Epidermal melanocyte (primary cell): ENCODE measurements at regions not wholly inside any gene's neighbourhood (a gene's known extent, or its start where the extent isn't known, plus 50 kb on each side); places are given as distances from the start of the nearest gene placed in this dataset.
"Not testable (repeated sequence)": the region's sequence is repeated elsewhere in the genome, so short reads cannot be mapped to it uniquely, and the experiment has no call there.

Experiments
- DNase-seq: peaks from one replicate; pipeline ENCODE4 v3.0.0; 2011; ENCODE audit warnings: low spot score; ENCODE audit not compliant: insufficient read length

DNA sequence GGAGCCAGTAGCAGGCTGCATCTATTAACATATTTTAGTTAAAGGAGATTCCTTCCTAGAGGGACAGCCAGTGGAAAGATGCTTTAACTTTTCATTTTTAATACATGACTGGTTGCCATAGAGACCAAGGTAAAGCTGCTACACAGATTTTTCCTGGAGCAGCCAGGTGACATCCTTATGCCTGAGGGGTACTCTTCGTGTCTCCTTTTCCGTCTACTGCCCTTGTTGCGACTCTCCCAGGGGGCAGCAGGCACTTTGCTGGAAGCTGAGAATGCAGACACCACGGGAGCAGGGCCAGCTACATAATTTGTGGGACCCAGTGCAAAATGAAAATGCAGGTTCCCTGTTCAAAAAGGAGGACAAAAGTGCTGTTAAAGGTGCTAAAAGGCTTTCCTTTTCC, 340.4 kb downstream of the CEP170 start:
- DNase-seq = not testable (repeated sequence)

DNA sequence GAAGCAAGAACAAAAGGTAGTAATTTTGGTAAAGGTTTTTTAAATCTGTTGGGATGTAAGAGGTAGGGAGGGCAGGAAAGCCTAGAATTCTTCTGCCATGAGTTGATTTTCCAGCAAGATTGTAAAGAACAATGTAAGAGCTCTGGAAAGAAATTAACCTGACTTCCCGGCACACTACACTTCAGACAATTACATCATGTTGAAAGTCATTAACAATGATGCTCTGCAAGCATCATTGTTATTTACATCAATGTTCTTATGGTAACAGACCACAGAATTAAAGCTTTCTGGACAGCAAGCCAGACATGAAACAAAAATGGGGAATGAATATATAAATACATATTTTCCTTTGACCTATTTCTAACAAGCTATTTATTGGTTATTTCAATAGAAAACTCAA, 342.2 kb downstream of the CEP170 start:
- DNase-seq = not testable (repeated sequence)

DNA sequence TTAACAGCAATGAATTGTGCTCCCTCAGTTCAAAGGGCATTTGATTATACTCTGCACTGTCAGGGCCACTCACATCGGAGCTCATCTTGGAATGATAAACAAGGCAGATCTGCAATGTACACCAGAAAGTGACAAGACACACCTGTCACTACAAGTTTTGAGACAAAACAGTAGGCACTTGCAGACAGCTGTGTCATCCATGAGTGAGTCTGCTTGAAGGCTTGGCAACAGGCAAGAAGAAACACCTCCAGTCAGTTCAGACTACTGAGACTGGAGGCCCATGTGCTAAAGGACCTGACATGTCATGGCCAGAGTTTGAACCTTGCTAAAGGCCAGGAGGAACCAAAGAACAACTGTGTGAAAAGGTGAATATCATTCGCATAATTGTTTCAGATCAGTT, 354.5 kb downstream of the CEP170 start:
- not testable (repeated sequence) for DNase-seq

DNA sequence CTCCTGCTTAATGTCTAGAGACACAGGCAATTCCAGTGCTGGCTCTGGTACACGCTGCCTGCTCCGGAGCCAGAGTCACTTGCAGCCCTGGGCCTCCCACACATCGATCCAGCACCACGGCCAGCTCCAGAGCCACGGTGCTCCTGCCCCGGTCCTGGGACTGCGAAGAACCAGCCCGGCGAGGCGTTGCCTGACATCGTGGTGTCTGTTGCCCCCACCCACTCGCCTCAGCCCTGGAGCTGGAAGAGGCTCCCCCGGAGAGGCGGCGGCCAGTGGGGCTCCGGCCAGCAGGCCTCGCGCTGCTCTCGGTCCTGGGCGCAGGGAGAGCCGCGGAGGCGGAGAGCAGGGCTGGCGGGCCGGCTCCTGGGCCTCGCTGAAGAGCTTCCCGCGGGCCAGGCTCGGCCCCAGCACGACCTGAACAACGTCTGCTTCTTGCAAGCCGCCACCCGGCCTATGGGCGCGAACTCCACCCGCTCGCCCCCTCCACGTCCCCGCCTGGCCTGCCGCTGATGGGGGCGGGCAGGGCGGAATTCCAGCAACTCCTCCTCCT, 364.8 kb downstream of the CEP170 start:
- DNase-seq = no peak

DNA sequence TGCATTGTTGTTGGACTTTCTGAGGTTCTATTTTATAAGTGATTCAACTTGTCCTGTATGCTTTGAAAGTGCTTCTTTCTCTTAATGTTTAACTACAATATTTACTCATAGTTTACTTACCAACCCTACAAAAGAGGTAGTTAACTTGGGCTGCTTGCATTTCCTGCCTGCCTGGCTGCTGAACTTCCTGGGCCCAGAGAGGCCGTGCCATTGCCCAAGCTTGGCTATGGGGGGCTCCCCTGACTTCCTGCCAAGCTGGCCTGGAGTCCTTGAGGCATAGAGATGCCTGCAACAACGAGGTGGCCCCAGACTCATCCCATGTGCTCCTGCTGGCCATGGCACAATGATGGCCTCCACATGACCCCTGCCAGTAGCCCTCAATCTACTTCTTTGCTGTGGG, 361.6 kb upstream of the PLD5 start:
- DNase-seq = no peak

DNA sequence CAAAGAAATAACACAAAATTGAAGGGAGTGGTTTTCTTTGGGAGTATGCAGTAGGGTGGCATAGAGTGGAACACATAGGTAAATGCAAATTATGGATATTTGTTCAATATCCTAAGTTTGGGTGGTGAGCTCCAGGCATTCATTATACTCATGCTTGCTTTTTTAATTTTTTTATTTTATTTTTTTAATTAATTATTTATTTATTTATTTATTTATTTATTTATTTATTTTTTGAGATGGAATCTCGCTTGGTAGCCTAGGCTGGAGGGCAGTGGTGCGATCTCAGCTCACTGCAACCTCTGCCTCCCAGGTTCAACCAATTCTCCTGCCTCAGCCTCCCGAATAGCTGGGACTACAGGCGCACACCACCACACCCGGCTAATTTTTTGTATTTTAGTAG, 355.5 kb upstream of the PLD5 start:
- DNase-seq = not testable (repeated sequence)

DNA sequence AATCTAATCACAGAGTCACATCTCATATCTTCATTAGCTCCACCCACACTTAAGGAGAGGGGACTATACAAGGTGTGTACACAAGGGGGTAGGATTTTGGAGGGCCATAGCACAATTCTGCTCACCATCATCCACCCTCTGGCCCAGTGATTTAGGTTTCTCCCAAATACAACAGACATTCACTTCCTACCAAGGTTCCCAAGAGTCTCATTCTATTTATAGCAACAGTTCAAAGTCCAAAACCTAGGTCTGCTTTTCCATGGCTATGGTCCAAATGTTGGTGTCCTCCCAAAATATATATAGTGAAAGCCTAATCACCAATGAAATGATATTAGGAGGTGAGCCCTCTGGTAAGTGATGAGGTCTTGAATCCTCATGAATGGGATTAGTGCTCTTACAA, 353.2 kb upstream of the PLD5 start:
- no peak for DNase-seq

DNA sequence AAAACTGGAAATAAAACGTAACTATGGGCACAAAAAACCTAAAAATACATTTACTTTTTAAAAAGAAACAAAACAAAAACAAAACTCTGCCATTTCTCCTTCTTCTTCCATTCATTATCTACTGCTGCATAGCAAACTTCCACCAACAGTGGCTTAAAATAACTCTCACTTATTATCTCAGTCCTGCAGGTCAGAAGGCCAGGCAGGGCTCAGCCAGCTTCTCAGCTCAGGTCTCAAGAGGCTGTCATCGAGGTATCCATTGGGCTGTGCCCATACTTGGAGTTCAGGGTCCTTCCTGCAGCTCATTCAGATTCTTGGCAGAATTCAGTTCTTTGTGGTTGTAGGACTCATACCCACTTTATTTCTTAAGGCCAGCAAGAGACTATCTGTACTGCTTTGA, 352.7 kb upstream of the PLD5 start:
- no peak for DNase-seq

DNA sequence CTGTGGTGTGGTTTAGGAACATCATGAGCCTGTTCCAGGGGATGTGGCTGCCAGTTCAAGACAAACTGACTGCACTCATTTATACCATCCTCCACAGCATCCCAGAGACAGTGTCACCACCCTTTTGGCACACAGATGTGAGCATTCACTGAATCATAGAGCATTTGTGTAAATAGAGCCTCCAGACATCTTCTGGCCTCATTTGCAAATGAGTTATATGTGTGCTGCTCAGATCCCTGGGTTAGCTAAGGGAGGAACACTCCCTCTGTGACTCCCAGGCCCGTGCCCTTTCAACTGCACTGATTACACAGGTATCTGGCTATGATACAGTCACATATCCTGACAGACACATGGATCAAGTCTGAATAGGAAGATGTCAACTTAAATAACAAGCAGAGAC, 351.5 kb upstream of the PLD5 start:
- no peak for DNase-seq

DNA sequence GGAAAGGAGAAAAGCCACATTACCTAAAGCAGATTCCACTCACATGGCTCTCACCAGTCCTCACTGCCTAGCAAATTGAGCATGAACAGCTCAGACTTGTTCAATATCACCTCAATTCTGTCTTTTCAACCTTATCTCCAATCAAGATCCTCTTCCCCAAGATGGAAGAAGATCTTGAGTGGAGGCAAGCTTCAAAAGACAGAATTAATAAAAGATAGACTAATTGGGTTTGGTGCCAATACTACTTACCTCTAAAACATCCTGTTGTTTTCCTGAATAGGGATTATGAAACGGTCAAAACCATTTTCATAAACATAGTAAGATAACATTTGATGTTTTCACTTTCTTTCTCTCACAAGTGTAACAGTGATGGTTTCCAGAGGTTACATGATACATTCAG, 349.2 kb upstream of the PLD5 start:
- no peak for DNase-seq

DNA sequence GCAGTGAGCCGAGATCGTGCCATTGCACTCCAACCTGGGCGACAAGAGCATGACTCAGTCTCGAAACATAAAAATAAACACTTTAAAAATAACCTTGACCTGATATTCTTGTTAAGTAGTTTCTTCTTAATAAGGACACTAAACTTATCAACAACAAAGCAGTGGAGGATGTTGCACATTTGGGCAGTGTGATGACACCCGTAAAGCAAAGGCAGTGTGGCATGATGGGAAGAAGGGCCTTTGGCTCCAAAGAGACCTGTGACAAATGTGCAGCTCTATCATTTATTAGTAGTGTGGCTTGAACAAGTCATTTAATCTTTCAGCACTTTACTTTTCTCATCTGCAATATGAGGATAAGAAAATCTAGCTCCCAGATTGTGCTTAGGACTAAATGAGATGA, 348.0 kb upstream of the PLD5 start:
- DNase-seq = no peak

DNA sequence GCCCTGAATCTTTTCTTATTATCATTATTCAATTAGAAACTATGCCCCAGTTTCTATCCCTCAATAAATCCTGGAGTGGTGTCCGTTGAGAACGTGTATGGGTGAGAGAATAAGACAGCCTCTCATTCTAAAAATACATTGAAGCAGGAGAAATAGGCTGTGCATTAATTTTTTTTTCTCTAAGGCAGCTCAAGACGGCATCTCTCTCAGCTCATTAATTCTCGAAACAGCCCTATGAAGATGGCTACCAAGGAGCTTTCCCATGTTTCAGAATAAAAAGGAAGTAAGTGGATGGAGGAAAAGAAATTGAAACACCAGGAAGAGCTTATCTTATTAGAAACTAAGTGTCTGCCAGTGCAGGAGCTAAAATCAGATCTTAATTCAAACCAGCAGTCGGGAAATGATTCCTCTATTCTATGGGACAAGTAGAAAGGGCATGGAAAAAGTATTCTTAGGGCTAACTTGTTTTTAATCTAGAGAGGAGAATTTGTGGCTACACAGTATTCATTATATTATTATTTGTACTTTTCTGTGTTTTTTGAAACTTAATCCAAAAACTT, 347.1 kb upstream of the PLD5 start:
- no peak for DNase-seq

DNA sequence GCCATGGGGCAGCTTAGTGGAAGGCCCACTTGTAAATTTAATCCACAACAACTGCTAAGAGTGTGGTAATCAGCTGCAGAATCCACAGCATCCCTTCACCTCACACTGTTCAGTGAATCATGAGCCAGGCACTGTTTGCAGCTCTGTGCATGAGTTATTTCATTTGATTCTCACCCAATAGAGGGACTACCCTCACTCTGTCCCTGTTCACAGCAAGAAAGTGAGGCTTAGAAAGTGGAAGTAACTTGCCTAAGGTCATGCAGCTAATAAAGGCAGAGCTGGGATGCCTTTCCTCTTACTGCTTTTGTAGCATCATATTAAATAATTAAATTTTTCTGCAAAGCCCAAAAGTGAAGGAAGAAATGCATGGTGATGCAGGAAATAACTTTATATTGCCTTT, 346.5 kb upstream of the PLD5 start:
- DNase-seq = no peak

DNA sequence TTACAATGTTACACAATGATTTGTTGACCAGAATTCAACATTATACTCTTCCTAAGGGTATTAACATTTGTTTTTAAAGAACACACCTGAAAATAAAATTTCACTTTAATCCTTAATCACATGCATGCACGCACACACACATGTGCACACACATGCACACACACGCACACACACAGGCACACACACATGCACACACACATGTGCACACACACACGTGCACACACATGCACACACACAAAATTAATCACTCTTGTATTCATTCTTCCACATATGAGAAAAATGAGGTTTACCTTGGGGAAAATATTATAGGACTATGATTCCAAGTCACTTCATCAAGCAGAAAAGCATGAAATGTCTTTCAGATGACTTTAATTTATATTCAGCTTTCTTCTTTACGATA, 331.8 kb upstream of the PLD5 start:
- DNase-seq = no peak

DNA sequence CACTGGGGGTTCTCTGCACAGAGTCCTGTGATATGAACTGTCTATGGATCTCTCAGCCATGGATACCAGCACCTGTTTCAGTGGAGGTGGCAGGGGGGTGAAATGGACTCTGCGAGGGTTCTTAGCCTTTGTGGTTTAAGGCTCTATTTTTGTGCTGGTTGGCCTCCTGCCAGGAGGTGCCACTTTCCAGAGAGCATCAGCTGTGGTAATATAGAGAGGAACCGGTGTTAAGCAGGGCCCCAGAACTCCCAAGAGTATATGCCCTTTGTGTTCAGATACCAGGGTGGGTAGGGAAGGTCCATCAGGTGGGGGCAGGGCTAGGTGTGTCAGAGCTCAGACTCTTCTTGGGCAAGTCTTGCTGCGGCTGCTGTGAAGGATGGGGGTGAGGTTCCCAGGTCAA, 330.0 kb upstream of the PLD5 start:
- DNase-seq = no peak

DNA sequence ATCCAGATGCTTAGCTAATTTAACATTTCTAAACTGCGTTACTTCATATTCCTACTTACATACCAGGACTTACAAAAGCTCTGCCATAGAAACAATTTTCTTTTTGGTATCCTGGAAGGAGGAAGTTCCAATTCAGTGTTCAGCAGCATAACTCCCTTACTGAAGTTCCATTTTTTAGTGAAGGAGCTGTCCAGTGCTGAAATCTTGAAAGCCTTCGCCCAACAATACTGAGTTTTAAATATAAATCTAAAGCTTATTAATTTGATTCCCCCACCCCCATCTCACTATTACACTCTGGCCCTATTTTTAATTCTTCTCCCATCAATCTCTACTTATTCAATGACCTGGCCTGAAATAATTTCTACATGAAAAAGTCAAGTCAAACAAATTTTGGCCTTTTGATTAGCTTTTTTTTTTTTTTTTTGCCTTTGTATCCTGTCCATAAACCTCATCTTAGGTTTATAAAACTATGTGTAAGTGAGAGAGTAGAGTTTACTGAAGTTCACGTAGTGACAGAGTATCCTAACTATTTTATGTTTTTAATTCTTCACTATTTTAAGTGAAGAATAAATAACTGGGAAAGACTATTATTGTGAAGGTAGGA, 323.0 kb upstream of the PLD5 start:
- no peak for DNase-seq

DNA sequence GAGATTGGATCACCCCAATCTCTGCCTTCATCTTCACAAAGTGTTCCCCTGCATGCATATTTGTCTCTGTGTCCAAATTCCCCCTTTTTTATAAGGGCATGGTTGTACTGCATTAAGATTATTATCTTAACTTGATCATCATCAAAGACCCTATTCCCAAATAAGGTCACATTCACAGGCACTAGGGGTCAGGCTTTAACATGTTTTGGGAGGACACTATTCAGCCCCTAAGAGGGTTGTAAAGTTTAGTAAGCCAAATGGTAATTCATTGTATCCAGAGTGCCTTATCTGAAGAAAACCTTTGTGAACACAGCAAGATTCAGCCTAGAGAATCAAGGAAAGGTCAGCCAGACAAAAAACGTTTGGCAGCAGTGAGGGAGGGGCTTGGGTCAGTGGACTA, 317.6 kb upstream of the PLD5 start:
- DNase-seq = no peak

DNA sequence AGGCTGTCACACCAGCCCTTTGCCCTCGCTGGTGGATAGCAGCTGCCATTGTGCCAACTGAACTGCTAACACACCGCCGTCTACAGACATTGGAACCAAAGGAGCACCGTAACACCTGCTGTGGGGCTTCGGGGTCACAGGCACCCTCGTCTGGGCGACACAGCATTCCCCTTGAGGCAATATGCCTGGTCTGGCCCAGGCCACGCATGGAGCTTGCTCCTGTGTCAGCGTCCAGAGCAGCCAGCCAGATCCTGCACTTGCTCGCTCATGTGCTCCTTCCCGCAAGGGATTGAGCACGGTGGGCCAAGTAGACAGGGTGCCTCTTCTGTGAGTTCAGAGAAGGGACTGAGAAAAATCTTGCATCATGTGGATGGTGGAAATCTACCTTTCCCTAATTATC, 314.6 kb upstream of the PLD5 start:
- DNase-seq = no peak

DNA sequence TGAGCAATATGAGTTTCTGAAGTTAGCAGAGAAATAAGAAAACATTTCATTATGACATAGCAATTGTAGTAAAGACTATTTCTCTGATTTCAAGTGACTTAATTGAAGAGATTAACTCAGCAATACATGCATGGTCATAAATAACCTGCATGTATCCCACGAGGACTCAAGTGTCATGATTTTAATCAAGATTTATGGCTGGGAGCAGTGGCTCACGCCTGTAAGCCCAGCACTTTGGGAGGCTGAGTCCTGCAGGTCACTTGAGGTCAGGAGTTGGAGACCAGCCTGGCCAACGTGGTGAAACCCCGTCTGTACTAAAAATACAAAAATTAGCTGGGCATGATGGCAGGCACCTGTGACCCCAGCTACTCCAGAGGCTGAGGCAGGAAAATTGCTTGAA, 311.9 kb upstream of the PLD5 start:
- DNase-seq = no peak

DNA sequence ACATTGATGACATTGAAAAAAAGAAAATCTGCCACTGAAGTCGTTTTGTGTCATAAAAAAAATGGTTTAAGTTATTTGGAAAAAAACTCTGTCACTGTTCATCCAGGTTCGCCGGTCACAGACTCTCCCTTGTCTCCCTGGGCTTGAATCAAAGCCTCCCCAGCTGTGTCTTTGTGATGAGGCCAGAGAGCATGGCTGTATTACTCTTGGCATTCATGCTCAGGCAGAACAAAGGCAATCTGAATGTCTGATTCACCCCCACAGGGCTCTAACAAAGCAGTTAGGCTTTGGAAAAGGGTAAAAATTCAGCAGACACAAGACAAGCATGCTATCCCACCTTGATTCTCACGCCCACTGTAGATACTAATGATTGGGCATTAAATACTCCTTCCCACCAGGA, 304.3 kb upstream of the PLD5 start:
- DNase-seq = no peak

DNA sequence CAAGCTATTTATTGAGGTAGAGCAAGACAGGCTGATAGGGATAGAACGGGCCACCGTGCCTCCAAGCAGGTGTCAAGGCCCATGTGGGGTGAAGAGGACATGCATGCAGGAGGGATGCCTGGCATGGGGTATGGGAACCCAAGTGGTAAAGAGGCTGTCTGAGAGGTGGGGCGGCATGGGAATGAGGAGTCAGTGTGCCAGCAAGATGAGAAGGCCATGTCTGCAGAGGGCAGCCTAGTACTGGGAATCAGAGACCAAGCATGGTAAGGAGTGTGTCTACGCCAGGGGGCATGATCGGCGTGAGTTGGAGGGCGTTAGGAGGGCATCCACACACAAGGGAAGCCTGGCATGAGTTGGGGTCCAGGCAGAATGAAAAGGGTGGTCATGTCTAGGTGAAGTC, 303.7 kb upstream of the PLD5 start:
- DNase-seq = no peak

DNA sequence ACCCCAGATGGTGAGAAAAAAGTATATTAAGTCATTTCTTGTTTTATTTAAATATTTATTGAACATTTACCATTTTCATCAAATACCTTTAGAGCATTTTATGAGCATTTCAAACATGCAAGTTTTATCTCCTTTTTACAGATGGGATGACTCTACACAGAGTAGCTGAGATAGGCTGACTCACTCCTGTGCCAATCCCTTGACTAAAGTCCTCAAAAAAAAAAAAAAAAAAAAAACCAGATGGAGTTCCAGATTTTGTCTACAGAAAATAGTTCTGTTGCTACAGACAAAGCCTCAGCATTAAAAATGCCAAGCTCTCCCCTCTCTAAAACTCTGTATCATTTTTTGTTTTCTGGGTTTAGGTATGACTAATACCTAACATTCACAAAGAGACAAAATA, 303.0 kb upstream of the PLD5 start:
- DNase-seq = no peak

DNA sequence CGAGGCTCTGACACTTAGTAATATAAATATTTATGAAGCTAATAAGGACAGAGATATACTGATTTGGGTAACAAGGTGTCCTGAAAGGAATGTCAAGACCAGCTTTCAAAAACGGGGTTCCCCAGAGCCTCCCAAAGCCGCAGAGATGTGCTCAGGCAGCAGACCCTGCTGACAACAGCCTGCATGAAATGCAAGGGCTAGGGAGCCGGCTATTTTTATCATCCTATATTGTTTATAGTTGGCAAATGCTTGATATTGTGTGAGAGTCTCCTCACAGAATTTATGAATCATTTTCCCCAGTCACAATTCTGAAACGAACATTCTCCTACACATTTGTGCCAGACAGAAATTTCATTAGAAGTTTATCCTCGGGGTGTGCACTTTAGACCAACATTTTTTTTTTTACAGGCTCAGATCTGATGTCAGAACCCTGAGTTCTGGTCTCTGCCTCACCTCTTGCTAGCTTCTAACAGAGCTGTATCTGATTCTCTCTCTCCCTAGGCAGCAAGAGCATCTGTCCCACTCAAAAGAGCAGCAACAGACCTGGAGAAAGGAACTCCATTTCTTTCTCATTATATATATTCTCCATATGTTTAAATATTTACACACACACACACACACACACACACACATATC, 302.3 kb upstream of the PLD5 start:
- no peak for DNase-seq
